HG03457 (cell line): ENCODE measurements at regions not wholly inside any gene's neighbourhood (a gene's known extent, or its start where the extent isn't known, plus 50 kb on each side); places are given as distances from the start of the nearest gene placed in this dataset.

ENCODE experiments used
- ATAC-seq: cut with Tn5 transposase; IDR thresholded peaks from one replicate; pipeline ENCODE4 v1.9.1; 2021; ENCODE audit warnings: moderate number of reproducible peaks; ENCODE audit not compliant: unreplicated experiment

DNA sequence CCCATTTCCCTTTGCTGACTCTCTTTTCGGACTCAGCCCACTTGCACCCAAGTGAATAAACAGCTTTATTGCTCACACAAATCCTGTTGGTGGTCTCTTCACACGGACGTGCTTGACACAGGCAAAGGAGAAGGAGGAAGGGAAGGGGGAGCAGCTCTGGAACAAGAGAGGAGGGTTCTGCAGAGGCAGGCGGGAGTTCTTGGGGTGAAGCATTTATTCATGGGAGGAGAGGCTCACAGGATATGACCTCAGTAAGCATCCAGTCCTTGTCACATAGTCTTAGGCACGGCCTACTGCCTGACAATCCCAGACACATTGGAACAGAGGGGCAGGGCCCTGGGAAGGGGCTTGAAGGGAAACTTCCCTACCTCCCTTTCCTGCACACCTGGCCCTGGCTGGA, 171.7 kb upstream of the HS6ST1 start:
- ATAC-seq, result no peak

DNA sequence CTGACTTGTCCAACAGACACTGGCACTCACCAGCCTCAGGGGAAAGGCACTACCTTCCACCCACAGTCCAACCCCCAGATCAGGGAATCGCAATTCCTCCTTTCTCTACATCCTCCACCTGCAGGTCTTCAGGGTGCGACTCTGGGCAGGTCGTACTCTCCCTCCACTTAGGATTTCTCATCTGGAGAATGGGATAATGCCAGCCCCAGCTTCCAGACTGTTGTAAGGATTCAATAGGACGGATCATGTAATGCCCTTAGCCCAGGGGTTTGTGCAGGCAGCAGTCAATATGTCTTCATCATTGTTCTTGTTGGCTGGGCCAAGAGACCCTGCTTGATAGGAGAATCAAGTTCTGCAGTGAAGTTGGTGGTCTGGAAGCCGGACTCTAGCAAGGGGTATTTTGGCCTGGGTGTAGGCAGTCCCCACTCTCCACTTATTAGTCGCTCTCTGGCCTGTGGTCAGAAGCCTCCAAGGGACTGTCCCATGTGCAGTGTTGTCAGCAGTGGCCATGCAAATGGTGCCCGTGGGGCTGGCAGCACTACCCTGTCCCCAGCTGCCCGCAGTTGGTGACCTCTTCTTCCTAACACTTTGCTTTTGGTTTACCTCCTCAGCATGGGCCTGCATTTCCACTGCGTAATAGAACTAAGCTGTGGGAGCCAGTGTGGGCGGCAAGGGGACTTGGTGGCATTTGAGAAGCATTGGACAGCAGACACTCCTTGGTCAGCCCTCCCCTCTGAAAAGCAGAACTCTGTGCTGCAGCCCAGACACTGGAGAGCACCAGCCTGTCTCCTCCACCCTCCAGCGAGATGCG, 172.4 kb upstream of the HS6ST1 start:
- no peak for ATAC-seq

DNA sequence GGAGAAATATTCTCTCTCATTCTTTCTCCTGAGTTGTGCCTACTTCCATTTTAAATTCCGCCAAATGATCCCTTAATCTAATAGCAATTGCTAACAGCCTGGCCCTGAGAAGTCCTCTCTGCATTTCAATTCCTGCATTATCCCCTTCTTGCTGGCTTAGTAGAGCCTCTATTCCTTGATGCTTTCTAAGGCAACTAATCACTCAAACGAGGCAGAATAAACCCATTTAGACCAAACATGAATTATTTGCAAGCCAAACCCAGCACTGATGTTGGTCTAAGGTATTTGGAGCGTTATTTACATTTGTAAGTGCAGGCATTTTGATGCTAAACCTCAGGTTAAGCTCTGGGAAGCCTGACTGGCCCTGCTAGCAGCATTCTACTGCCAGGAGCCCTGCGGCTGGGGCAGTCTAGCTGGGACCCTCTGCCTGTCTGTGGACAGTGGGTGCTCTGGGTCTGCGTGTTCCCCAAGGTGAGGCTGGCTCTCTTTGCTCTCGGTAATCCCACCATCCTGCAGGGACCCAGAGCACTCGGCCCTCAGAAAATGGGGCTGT, 173.1 kb upstream of the HS6ST1 start:
- no peak for ATAC-seq

GRCh38 chr2:128492966-128493811, 174.5 kb upstream of the HS6ST1 start:
- no peak for ATAC-seq

- no peak for ATAC-seq
Observed at GRCh38 chr2:128493880-128494279, 175.2 kb upstream of the HS6ST1 start.

GRCh38 chr2:128494307-128494639, 175.6 kb upstream of the HS6ST1 start:
- no peak for ATAC-seq

DNA sequence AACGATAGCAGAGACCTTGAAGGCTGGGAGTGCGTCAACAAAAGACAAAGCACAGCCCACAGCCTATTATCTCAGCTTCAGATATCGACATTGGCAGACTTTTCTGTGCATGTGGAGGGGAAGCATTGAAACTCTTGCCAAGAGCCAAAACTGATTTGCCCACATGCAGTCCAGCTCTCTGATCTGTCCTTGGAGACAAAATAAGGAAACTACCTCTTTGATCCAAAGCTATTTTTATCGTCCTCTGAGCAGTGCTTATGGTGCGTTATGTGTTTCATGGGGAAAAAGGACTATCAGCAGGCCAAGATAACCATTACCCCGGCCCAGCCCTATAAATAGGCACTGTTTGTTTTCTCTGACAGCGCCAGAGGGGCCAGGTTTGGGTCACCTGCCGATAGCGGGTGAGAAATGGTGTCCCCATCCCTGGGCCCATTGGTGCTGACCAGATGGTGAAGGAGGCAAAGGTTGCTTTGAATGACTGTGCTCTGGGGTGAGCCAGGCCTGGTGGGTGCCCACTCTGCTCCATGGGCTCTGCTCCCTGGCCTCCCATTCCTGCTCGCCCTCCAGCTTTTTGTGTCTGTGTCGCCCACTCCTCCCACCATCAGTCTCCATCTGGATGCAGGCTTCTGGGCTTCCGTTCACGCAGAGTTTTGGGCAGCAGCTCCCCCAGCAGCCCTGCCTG, 176.1 kb upstream of the HS6ST1 start:
- ATAC-seq, result no peak

GRCh38 chr2:128495996-128496547, 177.4 kb upstream of the HS6ST1 start:
- ATAC-seq, result no peak

DNA sequence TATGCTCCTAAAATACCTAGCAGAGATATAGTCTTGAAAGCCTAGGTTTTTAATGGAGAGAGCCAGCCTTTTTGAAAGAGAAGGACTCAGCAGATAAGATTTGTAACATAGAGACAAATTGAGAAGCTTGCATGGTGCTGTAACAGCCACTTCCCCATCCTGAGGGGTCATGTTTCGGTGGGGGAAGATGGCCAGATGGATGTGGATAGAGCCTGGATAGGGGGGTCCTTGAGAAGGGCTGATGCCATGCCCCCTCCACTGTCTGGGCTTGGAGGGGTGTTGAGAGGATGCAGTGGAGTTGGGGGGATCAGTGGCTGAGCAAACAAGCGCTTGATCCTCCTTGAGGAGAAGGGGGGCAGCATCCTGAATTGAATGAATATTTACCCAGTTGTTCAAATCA, 178.0 kb upstream of the HS6ST1 start:
- ATAC-seq, result no peak

GRCh38 chr2:128497461-128497860, 178.8 kb upstream of the HS6ST1 start:
- no peak for ATAC-seq

- no peak for ATAC-seq
Observed at GRCh38 chr2:128498086-128498485, 179.4 kb upstream of the HS6ST1 start.

DNA sequence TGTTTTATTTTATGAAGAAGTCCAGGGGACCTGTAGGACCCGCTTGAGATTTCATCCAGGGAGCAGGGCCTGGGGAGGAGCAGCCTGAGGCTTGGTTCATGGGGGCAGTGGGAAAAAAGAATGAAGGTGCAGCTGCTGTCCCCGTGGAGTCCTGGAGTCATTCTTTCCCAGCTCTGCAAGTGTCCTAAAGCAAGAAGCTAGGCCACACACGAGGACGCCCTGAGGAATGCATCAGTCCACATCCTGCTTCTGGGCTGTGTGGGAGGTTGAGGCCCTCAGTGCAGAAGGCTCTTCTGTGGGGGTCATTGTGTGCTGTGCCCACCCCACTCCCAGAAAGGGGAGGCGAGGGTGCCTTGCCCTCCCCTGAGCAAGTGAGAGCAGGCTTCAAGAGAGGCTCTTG, 179.9 kb upstream of the HS6ST1 start:
- ATAC-seq, result no peak

DNA sequence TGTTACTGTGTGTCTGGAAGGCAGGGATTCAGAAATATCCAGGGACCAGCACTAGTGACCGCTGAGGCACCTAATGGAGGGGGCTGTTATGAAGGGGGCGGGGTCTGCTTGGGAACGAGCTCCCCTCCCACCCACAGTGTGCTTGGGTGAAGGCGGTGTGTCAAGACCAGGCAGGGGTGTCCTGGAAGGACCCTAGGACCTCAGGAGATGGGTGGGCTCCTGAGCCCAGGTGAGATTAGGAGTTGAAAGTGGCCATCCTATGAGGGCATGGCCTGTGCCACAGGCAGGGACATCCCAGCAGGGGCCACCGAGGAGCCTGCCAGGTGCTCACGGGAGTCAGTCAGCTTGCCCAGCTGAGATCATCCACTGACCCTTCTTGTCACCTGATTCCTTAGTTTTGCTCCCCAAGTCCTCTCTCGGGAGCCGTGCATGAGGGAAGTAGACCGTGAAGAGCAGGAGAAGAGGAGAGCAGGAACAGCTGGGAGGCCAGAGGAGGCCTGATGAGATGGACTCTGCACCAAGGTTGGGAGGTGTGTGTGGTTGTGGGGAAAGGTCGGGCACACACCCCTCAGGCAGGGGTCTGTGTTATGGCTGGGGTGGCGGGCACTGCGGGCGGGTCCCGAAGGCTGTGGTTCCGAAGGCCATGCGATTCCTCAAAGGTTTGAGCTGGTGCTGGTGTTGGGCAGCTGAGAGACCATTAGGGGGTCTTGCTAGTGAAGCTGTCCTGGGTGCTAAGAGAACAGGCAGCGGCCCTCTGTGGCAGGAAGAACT, 180.9 kb upstream of the HS6ST1 start:
- no peak for ATAC-seq

DNA sequence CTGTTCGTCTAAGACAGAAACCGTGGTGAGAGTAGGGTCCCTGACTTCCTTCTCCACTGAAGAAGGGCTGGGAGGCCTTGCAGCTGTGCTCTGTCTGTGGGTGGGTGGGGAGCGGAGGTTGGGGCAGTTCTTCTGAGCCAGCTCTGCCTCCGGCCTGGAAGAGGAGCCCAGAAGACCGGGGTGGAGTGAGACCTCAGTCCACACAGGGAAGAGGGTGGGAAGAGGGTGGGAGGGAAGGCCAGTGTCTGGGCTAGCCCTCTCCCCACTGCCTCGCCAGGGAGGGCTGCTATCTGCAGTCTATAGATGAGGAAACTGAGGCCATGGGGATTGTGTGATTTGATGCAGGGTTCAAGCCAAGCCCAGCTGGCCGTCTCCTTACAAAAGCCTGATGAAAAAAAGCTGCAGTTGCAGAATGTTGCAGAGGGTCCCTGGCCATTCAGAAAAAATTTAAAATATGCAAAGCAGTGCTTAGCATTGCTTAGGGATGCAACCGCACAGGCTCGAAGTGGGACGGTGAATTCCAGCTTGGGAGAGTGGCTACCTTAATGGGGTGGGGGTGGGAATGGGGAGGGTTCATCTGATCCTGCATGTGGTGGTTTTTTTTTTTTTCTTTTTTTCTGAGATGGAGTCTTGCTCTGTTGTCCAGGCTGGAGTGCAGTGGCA, 181.6 kb upstream of the HS6ST1 start:
- ATAC-seq, result no peak

DNA sequence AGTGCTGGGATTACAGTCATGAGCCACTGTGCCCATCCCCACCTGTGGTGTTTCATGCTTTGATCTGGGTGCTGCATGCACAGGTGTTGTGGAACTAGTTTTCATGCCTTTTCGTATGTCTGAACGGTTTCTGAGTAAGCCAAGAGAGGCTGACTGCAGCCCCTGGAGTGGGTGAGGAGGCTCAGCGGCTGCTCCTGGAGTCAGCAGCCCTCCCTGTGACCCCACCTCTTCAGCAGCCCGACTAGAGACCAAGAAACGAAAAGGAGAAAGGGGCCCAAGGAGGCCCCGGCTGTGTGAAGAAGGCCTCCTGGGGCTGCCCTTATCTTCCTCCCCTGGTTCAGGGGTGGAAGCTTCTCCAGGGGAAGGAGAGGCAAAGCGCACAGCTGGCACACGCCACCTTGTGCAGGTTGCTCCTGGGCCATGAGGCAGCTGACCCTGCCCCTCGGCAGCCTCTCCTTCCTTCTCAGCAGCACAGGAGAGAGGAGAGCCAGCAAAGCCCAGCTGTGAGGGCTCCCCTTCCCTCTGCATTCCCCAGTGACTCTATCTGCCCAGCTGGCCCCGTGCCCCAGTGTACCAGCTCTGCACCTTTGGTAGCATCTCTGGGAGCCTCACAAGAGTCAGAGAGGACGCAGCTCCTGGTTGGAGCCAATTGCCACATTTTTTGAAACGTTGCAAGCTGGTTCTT, 182.5 kb upstream of the HS6ST1 start:
- no peak for ATAC-seq

- ATAC-seq, result no peak
Observed at GRCh38 chr2:128501700-128502099, 183.0 kb upstream of the HS6ST1 start.

DNA sequence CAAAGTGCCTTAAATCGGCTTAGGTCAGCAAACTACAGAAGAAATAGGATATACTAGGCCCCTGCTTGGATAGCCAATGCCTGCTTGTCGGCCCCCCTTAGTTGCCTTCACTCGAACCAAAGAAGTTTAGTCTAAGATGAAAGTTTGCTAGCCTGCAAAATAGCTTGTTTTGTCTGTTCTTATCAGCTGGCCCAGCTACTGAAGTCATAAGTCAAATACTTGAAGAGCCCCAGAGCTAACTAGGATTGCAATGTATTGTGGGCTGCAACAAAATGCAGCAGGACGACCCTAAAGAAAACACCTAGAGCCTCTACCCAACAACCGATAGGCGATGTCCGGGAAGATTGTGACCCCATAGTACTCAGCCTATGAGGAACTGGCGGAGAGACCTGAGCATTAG, 183.5 kb upstream of the HS6ST1 start:
- no peak for ATAC-seq

GRCh38 chr2:128502638-128503246, 184.1 kb upstream of the HS6ST1 start:
- ATAC-seq, result no peak
